GM12892 (cell line): ENCODE measurements at regions not wholly inside any gene's neighbourhood (a gene's known extent, or its start where the extent isn't known, plus 50 kb on each side); places are given as distances from the start of the nearest gene placed in this dataset.

Experiments used
- DNase-seq: peaks from one replicate; pipeline ENCODE4 v3.0.0; 2011; ENCODE audit not compliant: insufficient read length
- FAIRE-seq: peaks from 2 replicates; lab custom pipeline; 2011; peaks lifted over from hg19 to GRCh38; lab: Jason Lieb, UNC
- POLR2A ChIP-seq: IDR thresholded peaks from 2 replicates; pipeline ENCODE4 v1.6.1; 2011; ENCODE audit warnings: low read depth, low read length, control low read depth
- POLR2AphosphoS5 ChIP-seq: IDR thresholded peaks from 2 replicates; pipeline ENCODE4 v1.6.1; 2011; ENCODE audit warnings: low read depth, low read length, control low read depth
- TAF1 ChIP-seq: IDR thresholded peaks from 2 replicates; pipeline ENCODE4 v1.6.1; 2011; ENCODE audit warnings: low read depth, mild to moderate bottlenecking, control low read depth, low read length, borderline replicate concordance

- DNase-seq (no peak), FAIRE-seq (no peak)
- TF ChIP-seq TAF1 (no peak), POLR2AphosphoS5 (no peak), POLR2A (no peak)
Measured at GRCh38 chr7:53984776-53985175, 557.4 kb upstream of the VSTM2A start.

GRCh38 chr7:53988376-53988775 lies 553.8 kb upstream of the VSTM2A start:
- DNase-seq (no peak), FAIRE-seq (no peak)
- no peak for TF ChIP-seq POLR2AphosphoS5

- FAIRE-seq (no peak), DNase-seq (no peak)
- TF ChIP-seq POLR2AphosphoS5 (no peak), TAF1 (no peak)
Measured at GRCh38 chr7:53993224-53993623, 549.0 kb upstream of the VSTM2A start.

GRCh38 chr7:53996876-53997275 lies 545.3 kb upstream of the VSTM2A start:
- no peak for TF ChIP-seq POLR2A
- no peak for TF ChIP-seq TAF1
- TF ChIP-seq POLR2AphosphoS5, result no peak
- FAIRE-seq (no peak), DNase-seq (no peak)

- TF ChIP-seq POLR2A (no peak), TAF1 (no peak), POLR2AphosphoS5 (no peak)
- FAIRE-seq (no peak), DNase-seq (no peak)
Measured at GRCh38 chr7:54014765-54015164, 527.4 kb upstream of the VSTM2A start.

- TF ChIP-seq POLR2AphosphoS5 (no peak), POLR2A (no peak), TAF1 (no peak)
- FAIRE-seq (no peak), DNase-seq (no peak)
Measured at GRCh38 chr7:54015251-54015650, 526.9 kb upstream of the VSTM2A start.

GRCh38 chr7:54037873-54038272 lies 504.3 kb upstream of the VSTM2A start:
- DNase-seq, result no peak
- FAIRE-seq, result no peak
- TF ChIP-seq TAF1 (no peak), POLR2A (no peak), POLR2AphosphoS5 (no peak)

GRCh38 chr7:54060643-54061042 lies 481.5 kb upstream of the VSTM2A start:
- TF ChIP-seq POLR2AphosphoS5, result no peak
- TF ChIP-seq POLR2A, result no peak
- no peak for TF ChIP-seq TAF1
- FAIRE-seq (no peak), DNase-seq (no peak)

- no peak for FAIRE-seq
Measured at GRCh38 chr7:54066643-54067042, 475.5 kb upstream of the VSTM2A start.

GRCh38 chr7:54069843-54070242 lies 472.3 kb upstream of the VSTM2A start:
- no peak for TF ChIP-seq POLR2AphosphoS5
- no peak for TF ChIP-seq TAF1
- no peak for TF ChIP-seq POLR2A
- DNase-seq (no peak), FAIRE-seq (no peak)

More at GRCh38 chr7:54066643-54067042, 475.5 kb upstream of the VSTM2A start:
- DNase-seq, result no peak
- TF ChIP-seq TAF1 (no peak), POLR2AphosphoS5 (no peak), POLR2A (no peak)

GRCh38 chr7:54072710-54073109 lies 469.5 kb upstream of the VSTM2A start:
- DNase-seq (no peak), FAIRE-seq (no peak)
- TF ChIP-seq POLR2AphosphoS5, result no peak
- no peak for TF ChIP-seq TAF1
- no peak for TF ChIP-seq POLR2A

GRCh38 chr7:54076616-54077015 lies 465.6 kb upstream of the VSTM2A start:
- TF ChIP-seq POLR2AphosphoS5 (no peak), POLR2A (no peak), TAF1 (no peak)
- FAIRE-seq (no peak), DNase-seq (no peak)

GRCh38 chr7:54080525-54080924 lies 461.6 kb upstream of the VSTM2A start:
- no peak for FAIRE-seq
- TF ChIP-seq POLR2AphosphoS5, result no peak
- no peak for TF ChIP-seq POLR2A
- no peak for TF ChIP-seq TAF1
- DNase-seq, result no peak
